GM12878 (cell line): ENCODE measurements at regions not wholly inside any gene's neighbourhood (a gene's known extent, or its start where the extent isn't known, plus 50 kb on each side); places are given as distances from the start of the nearest gene placed in this dataset.

Experiments used
- ATAC-seq: fragments of 200-7000 bp; cut with Tn5 transposase; 3 replicates; pipeline ENCODE4 v1.9.1; 2020; ENCODE audit warnings: mild to moderate bottlenecking, moderate library complexity
- BruUV-seq: library from RNA; stranded (reverse); fragments of 400-500 nt; replicated peaks from 2 replicates; lab custom pipeline; 2021; lab: Mats Ljungman, UMichigan
- CTCF ChIA-PET: fragments of 300-600 bp; sonication (Branson Sonifier 250); formaldehyde crosslinking; extraction: SDS; loops from one replicate; lab custom pipeline; 2021; ENCODE audit warnings: inconsistent platforms; lab: Yijun Ruan, JAX
- POLR2A ChIA-PET: fragments of 350-600 bp; formaldehyde crosslinking; extraction: SDS; loops from one replicate; lab custom pipeline; 2021; ENCODE audit warnings: inconsistent platforms; lab: Charles Lee
- RAD21 ChIA-PET: fragments of 300-600 bp; sonication (Branson Sonifier 250); formaldehyde crosslinking; loops from one replicate; lab custom pipeline; 2023; ENCODE audit warnings: antibody characterized with exemption; ENCODE audit not compliant: unreplicated experiment; lab: Charles Lee
- SMC1A ChIA-PET: fragments of 300-600 bp; sonication (Branson Sonifier 250); formaldehyde crosslinking; loops from one replicate; lab custom pipeline; 2023; ENCODE audit not compliant: unreplicated experiment, uncharacterized antibody; lab: Charles Lee
- DNase-seq: peaks from one replicate; pipeline ENCODE4 v3.0.0-alpha.2; 2011; ENCODE audit warnings: low read depth, low spot score
- FAIRE-seq: peaks from 3 replicates; lab custom pipeline; 2011; peaks lifted over from hg19 to GRCh38; lab: Jason Lieb, UNC
- H2AFZ ChIP-seq: 2 replicates; pipeline ENCODE4 v1.6.0; 2011; ENCODE audit warnings: low read depth, low read length, control low read depth; ENCODE audit not compliant: control insufficient read depth
- H3K27ac ChIP-seq: 2 replicates; pipeline ENCODE4 v1.5.1; 2011; ENCODE audit warnings: control low read depth; ENCODE audit not compliant: control insufficient read depth, insufficient read depth
- H3K27me3 ChIP-seq, 2 experiments: replicated peaks in 1 of 2; 2 replicates each; pipeline versions ENCODE4 v1.6.0 to v1.6.1; 2011; ENCODE audit warnings: low read length in 1 of 2; ENCODE audit not compliant: control insufficient read depth in 2 of 2, insufficient read depth in 2 of 2
- H3K36me3 ChIP-seq, 2 experiments: 2 replicates each; pipeline ENCODE4 v1.5.1; 2011; ENCODE audit warnings: low read length in 1 of 2; ENCODE audit not compliant: control insufficient read depth in 2 of 2, insufficient read depth in 2 of 2
- H3K4me1 ChIP-seq: 2 replicates; pipeline ENCODE4 v1.6.1; 2011; ENCODE audit warnings: mild to moderate bottlenecking, low read length, moderate library complexity, mixed read lengths; ENCODE audit not compliant: control insufficient read depth, insufficient read depth
- H3K4me2 ChIP-seq: 2 replicates; pipeline ENCODE4 v1.6.0; 2011; ENCODE audit warnings: control low read depth; ENCODE audit not compliant: control insufficient read depth, insufficient read depth
- H3K4me3 ChIP-seq: fragments of 200-600 bp; sonication (generic); 2 replicates; pipeline ENCODE4 v1.5.1; 2016
- H3K79me2 ChIP-seq: 2 replicates; pipeline ENCODE4 v1.6.0; 2011; ENCODE audit warnings: low read length; ENCODE audit not compliant: control insufficient read depth, insufficient read depth
- H3K9ac ChIP-seq: 2 replicates; pipeline ENCODE4 v1.8.0; 2011; ENCODE audit warnings: low read length, control low read depth, mixed read lengths; ENCODE audit not compliant: control insufficient read depth, insufficient read depth
- H3K9me3 ChIP-seq: replicated peaks from 3 replicates; pipeline ENCODE4 v1.5.1; 2011; ENCODE audit warnings: mild to moderate bottlenecking, low read length; ENCODE audit not compliant: control insufficient read depth, insufficient read depth
- H4K20me1 ChIP-seq: 2 replicates; pipeline ENCODE4 v1.6.0; 2011; ENCODE audit not compliant: control insufficient read depth, insufficient read depth
- CBX3 ChIP-seq: fragments of 200-600 bp; sonication (generic); IDR thresholded peaks from 2 replicates; pipeline ENCODE4 v1.6.1; 2016; ENCODE audit warnings: low read depth, borderline replicate concordance
- E2F8 ChIP-seq: fragments of 450-650 bp; IDR thresholded peaks from 2 replicates; pipeline ENCODE4 v1.6.1; 2018; ENCODE audit warnings: mild to moderate bottlenecking, low read depth, moderate library complexity; ENCODE audit not compliant: partially characterized antibody
- EGR1 ChIP-seq, 2 experiments: IDR thresholded peaks; 1 replicate in 1 of 2; 2 replicates in 1 of 2; pipeline ENCODE4 v1.6.1; 2011 to 2012; ENCODE audit warnings: low read depth in 2 of 2, low read length in 2 of 2, borderline replicate concordance in 1 of 2, mild to moderate bottlenecking in 1 of 2, moderate library complexity in 1 of 2
- FOS ChIP-seq: IDR thresholded peaks from 3 replicates; pipeline ENCODE4 v1.6.1; 2011; ENCODE audit warnings: borderline replicate concordance; ENCODE audit not compliant: insufficient read length; ENCODE audit errors: extremely low read depth
- KAT2A ChIP-seq: conservative IDR thresholded peaks from 2 replicates; pipeline ENCODE4 v1.6.1; 2011; ENCODE audit warnings: low read depth, low read length; ENCODE audit not compliant: control insufficient read depth
- MEF2B ChIP-seq: fragments of 450-650 bp; IDR thresholded peaks from 2 replicates; pipeline ENCODE4 v1.6.1; 2018; ENCODE audit warnings: mild to moderate bottlenecking, moderate library complexity; ENCODE audit not compliant: partially characterized antibody, poor library complexity, severe bottlenecking
- NBN ChIP-seq: fragments of 450-650 bp; IDR thresholded peaks from 2 replicates; pipeline ENCODE4 v1.6.1; 2016
- NFYB ChIP-seq: IDR thresholded peaks from 2 replicates; pipeline ENCODE4 v1.6.1; 2011; ENCODE audit warnings: low read depth, mild to moderate bottlenecking, low read length, improper control_type of control experiment, moderate library complexity; ENCODE audit not compliant: insufficient read depth
- PML ChIP-seq: IDR thresholded peaks from 2 replicates; pipeline ENCODE4 v1.6.1; 2012; ENCODE audit warnings: low read length, inconsistent platforms
- RCOR1 ChIP-seq: conservative IDR thresholded peaks from 2 replicates; pipeline ENCODE4 v1.6.1; 2012; ENCODE audit warnings: low read depth, low read length, improper control_type of control experiment
- RFX5 ChIP-seq: IDR thresholded peaks from 2 replicates; pipeline ENCODE4 v1.6.1; 2011; ENCODE audit warnings: low read depth, low read length, improper control_type of control experiment
- STAT1 ChIP-seq: fragments of 450-650 bp; conservative IDR thresholded peaks from 2 replicates; pipeline ENCODE4 v1.6.1; 2014; ENCODE audit warnings: antibody characterized with exemption, mild to moderate bottlenecking
- WGBS: methylation state at CpG from one replicate; pipeline ENCODE4 v1.1.6; 2016; ENCODE audit warnings: low lambda C conversion rate; ENCODE audit not compliant: insufficient replicate concordance, insufficient coverage; ENCODE audit errors: missing lambda C conversion rate; 5-methylcytosine and 5-hydroxymethylcytosine counted together
- in situ Hi-C: fragments of 300-500 bp; cut with MboI; formaldehyde crosslinking; loops from 9 replicates; pipeline ENCODE4 v1.14.3; 2018; ENCODE audit warnings: mixed read lengths
- intact Hi-C: fragments of 100-400 bp; cut with micrococcal nuclease; formaldehyde crosslinking; loops from one replicate; pipeline ENCODE4 v1.14.2; 2022; ENCODE audit not compliant: unreplicated experiment
- TF ChIP-seq, protein P1 (sequence below): fragments of 150-350 bp; IDR thresholded peaks from 2 replicates; pipeline ENCODE4 v1.6.1; 2014; ENCODE audit warnings: mild to moderate bottlenecking, low read depth, low read length

DNA sequence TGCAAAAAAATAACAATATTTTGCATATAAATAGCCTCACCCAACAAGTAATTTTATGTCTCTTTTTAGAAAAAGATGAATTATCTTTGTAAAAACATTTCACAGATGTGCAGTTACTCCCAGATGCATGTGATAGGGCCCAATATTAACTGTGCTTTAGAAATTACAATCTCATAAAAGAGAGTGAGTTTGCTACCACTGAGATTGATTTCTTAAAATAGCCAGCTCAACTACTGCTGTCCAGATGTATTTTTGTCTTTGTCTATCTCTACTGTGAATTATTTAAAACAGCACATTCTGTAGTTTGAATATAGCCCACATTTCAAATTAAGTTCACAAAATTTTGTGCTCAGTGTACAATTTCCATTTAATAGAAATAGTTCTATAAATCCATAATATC lies 177.0 kb upstream of the TTC29 start:
- no peaks in the 10 kb centered on the region for H3K27me3 ChIP-seq

GRCh38 chr4:147123146-147123545 lies 177.5 kb upstream of the TTC29 start:
- Histone ChIP-seq H3K36me3 (no peaks in the 10 kb centered on the region), H3K79me2 (no peaks in the 10 kb centered on the region), H3K4me2 (no peak overlapping the region), H3K4me1 (peaks cover 2% of the 10 kb centered on the region; the same call in 1 of the 2 replicates), H4K20me1 (no peaks in the 10 kb centered on the region), H3K9ac (no peak overlapping the region), H3K27ac (no peak overlapping the region), H2AFZ (no peak overlapping the region), H3K27me3 (no peaks in the 10 kb centered on the region), H3K4me3 (no peak overlapping the region), H3K9me3 (no peaks in the 10 kb centered on the region; the same call in 2 of the 3 replicates)
- RAD21 ChIA-PET, result no interaction called here
- SMC1A ChIA-PET, result interaction anchor here (1.7 kb wide), 1 partner anchor 26 kb away, joined by 6 read pairs; no protein-coding TSS in a partner anchor
- in situ Hi-C loops, result no loop called here
- CTCF ChIA-PET, result interaction anchor here (0.5 to 1.2 kb wide), 3 partner anchors 15 to 1098 kb away, joined by 3 to 4 read pairs (median 3); no protein-coding TSS in a partner anchor
- DNase-seq, result no peak
- WGBS, result 0% methylated on average over 1 of the region's 1 CpG
- no TSS peak for BruUV-seq
- intact Hi-C loops, result no loop called here
- no peak for TF ChIP-seq E2F8
- TF ChIP-seq NBN, result no peak
- no peak for TF ChIP-seq PML
- ATAC-seq, result no peak
- POLR2A ChIA-PET, result no interaction called here
- no peak for FAIRE-seq

More for the DNA sequence above, 177.0 kb upstream of the TTC29 start:
- ChIA-PET POLR2A (no interaction called here), SMC1A (interaction anchor here (1.7 kb wide), 1 partner anchor 26 kb away, joined by 6 read pairs; no protein-coding TSS in a partner anchor), RAD21 (no interaction called here), CTCF (interaction anchor here (0.7 to 1.2 kb wide), 2 partner anchors 15 to 26 kb away, joined by 3 to 4 read pairs; no protein-coding TSS in a partner anchor)
- ATAC-seq (no peak), FAIRE-seq (no peak), DNase-seq (no peak)
- no peak overlapping the region for H2AFZ ChIP-seq
- no peak overlapping the region for H3K27ac ChIP-seq
- H3K36me3 ChIP-seq, result no peaks in the 10 kb centered on the region
- no peaks in the 10 kb centered on the region; the same call in 2 of the 3 replicates for H3K9me3 ChIP-seq
- in situ Hi-C loops, result no loop called here
- no peak overlapping the region for H3K4me2 ChIP-seq
- BruUV-seq, result no TSS peak
- H3K4me1 ChIP-seq, result peaks cover 2% of the 10 kb centered on the region; the same call in 1 of the 2 replicates
- H3K79me2 ChIP-seq, result no peaks in the 10 kb centered on the region
- TF ChIP-seq NFYB (no peak), EGR1 (IDR thresholded peaks at IDR 0.05; ENCODE audit: borderline replicate concordance in 1 of 2, low read depth in 2 of 2, low read length in 2 of 2) (no peak), CBX3 (no peak), RFX5 (no peak), STAT1 (no peak), RCOR1 (no peak), KAT2A (no peak), MEF2B (no peak), FOS (no peak)
- TF ChIP-seq, protein P1, sequence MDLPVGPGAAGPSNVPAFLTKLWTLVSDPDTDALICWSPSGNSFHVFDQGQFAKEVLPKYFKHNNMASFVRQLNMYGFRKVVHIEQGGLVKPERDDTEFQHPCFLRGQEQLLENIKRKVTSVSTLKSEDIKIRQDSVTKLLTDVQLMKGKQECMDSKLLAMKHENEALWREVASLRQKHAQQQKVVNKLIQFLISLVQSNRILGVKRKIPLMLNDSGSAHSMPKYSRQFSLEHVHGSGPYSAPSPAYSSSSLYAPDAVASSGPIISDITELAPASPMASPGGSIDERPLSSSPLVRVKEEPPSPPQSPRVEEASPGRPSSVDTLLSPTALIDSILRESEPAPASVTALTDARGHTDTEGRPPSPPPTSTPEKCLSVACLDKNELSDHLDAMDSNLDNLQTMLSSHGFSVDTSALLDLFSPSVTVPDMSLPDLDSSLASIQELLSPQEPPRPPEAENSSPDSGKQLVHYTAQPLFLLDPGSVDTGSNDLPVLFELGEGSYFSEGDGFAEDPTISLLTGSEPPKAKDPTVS, result no peak
- intact Hi-C loops, result no loop called here
- H3K9ac ChIP-seq, result no peak overlapping the region
- H4K20me1 ChIP-seq, result no peaks in the 10 kb centered on the region
- no peak overlapping the region for H3K4me3 ChIP-seq
